K562 (cell line): ENCODE measurements at regions not wholly inside any gene's neighbourhood (a gene's known extent, or its start where the extent isn't known, plus 50 kb on each side); places are given as distances from the start of the nearest gene placed in this dataset.
A peak's percentile ranks its signal among the peaks of the same experiment; 100 is the strongest.

Experiments used
- ETV1 ChIP-seq: fragments of 450-650 bp; conservative IDR thresholded peaks from 2 replicates; pipeline ENCODE4 v1.6.1; 2016; ENCODE audit warnings: missing genetic modification characterization, control low read depth, low read depth, missing compliant biosample characterization
- GATA2 ChIP-seq: sonication (generic); formaldehyde crosslinking; IDR thresholded peaks from 2 replicates; pipeline ENCODE4 v1.4.0; 2020; ENCODE audit warnings: mild to moderate bottlenecking, missing genetic modification reagents
- ILK ChIP-seq: fragments of 450-650 bp; IDR thresholded peaks from 2 replicates; pipeline ENCODE4 v1.6.1; 2016; ENCODE audit warnings: missing genetic modification characterization, low read depth, mild to moderate bottlenecking, missing compliant biosample characterization, moderate library complexity, borderline replicate concordance
- KDM2B ChIP-seq: fragments of 250-450 bp; sonication (Bioruptor Pico); IDR thresholded peaks from 2 replicates; pipeline ENCODE4 v1.8.0; 2021; ENCODE audit warnings: mild to moderate bottlenecking, moderate library complexity
- KLF16 ChIP-seq: IDR thresholded peaks from 2 replicates; pipeline ENCODE4 v1.6.1; 2016; ENCODE audit warnings: antibody characterized with exemption
- PTTG1 ChIP-seq: fragments of 450-650 bp; IDR thresholded peaks from 2 replicates; pipeline ENCODE4 v1.6.1; 2016; ENCODE audit warnings: low read depth, mild to moderate bottlenecking, missing genetic modification characterization, missing compliant biosample characterization
- PURB ChIP-seq: sonication (generic); formaldehyde crosslinking; IDR thresholded peaks from 2 replicates; pipeline ENCODE4 v1.9.0; 2021; ENCODE audit warnings: low read depth, mild to moderate bottlenecking, missing genetic modification reagents
- SMAD2 ChIP-seq: fragments of 150-350 bp; IDR thresholded peaks from 2 replicates; pipeline ENCODE4 v1.6.1; 2014; ENCODE audit warnings: low read depth, mild to moderate bottlenecking, low read length
- TAF15 ChIP-seq: fragments of 200-400 bp; formaldehyde crosslinking; IDR thresholded peaks from 2 replicates; pipeline ENCODE4 v1.6.1; 2017; ENCODE audit warnings: mild to moderate bottlenecking, low read depth, low read length, moderate library complexity
- ZNF707 ChIP-seq: fragments of 250-450 bp; sonication (Bioruptor Pico); conservative IDR thresholded peaks from 2 replicates; pipeline ENCODE4 v1.8.0; 2022; ENCODE audit warnings: inconsistent platforms, mild to moderate bottlenecking, moderate library complexity
- ZNF76 ChIP-seq: fragments of 250-450 bp; sonication (Bioruptor Pico); IDR thresholded peaks from 2 replicates; pipeline ENCODE4 v1.4.0; 2020; ENCODE audit warnings: mild to moderate bottlenecking, moderate library complexity, borderline replicate concordance
- TF ChIP-seq, protein P1 (sequence below): sonication (generic); formaldehyde crosslinking; IDR thresholded peaks from 2 replicates; pipeline ENCODE4 v1.9.0; 2022; ENCODE audit warnings: mild to moderate bottlenecking, missing genetic modification reagents
- TF ChIP-seq, protein P2 (sequence below): IDR thresholded peaks from 2 replicates; pipeline ENCODE4 v1.6.1; 2011; ENCODE audit not compliant: insufficient read length; ENCODE audit errors: extremely low read depth
- TF ChIP-seq, protein P3 (sequence below): fragments of 450-650 bp; IDR thresholded peaks from 2 replicates; pipeline ENCODE4 v1.6.1; 2014; ENCODE audit warnings: low read depth, mild to moderate bottlenecking, moderate library complexity, borderline replicate concordance
- TF ChIP-seq, protein P4 (sequence below): IDR thresholded peaks from 2 replicates; pipeline ENCODE4 v1.6.1; 2012; ENCODE audit warnings: low read depth, low read length, improper control_type of control experiment, borderline replicate concordance
- TF ChIP-seq, protein P5 (sequence below), 2 experiments: IDR thresholded peaks; 2 replicates each; pipeline ENCODE4 v1.6.1; 2011; ENCODE audit warnings: borderline replicate concordance in 1 of 2, control low read depth in 1 of 2, low read depth in 1 of 2, low read length in 1 of 2, mild to moderate bottlenecking in 1 of 2, mixed read lengths in 1 of 2, moderate library complexity in 1 of 2; ENCODE audit not compliant: insufficient read depth in 1 of 2, insufficient read length in 1 of 2, poor library complexity in 1 of 2, severe bottlenecking in 1 of 2; ENCODE audit errors: extremely low read depth in 1 of 2
- TF ChIP-seq, protein P6 (sequence below): sonication (generic); formaldehyde crosslinking; IDR thresholded peaks from 2 replicates; pipeline ENCODE4 v1.8.1; 2022; ENCODE audit warnings: missing genetic modification reagents

DNA sequence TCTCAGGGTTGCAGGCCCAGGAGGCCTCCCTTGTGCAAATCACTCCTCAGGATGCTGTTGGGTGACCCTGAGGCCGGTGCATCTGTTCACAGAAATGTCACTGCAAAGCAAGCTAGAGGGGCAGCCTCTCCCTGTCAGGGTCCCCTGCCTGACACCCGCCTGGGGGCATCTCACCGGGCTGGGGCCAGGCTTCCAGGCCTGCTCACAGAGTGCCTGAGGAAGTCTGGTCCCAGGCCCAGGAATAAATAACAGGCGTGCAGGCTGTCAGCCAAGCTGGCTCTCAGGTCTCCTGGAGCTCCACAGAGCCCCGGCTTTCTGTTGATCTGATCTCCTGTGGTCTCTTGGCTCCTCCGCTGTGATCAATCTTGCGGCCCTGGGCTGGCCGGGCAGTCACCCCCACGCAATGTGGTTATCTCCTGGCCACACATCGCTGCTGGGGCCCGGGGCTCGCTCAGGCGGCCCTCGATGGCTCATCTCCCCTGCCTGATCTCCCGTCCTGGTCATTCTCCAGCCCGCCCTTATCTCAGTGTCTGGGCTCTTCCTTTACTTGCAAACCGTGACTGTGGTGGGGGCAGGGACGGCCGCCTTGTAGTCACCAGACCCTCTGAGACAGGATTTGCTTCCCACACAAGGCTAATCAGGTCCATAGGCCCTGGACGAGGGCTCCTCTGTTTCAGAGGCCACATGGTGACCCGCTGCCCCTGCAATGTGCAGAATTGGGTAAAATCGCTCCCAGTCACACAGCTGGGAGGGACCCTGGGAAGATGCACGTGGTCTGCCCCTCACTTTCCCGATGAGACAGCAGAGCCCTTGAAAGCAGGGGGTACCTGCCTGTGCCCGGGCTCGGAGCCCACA, 231.2 kb upstream of the GSE1 start (continued):
- TF ChIP-seq ILK (tag) (no peak), KDM2B (CRISPR knock-in tag) (peak; percentile 61; the same call in 1 of the 2 replicates), ETV1 (tag) (peak; percentile 90), ZNF707 (CRISPR knock-in tag) (no peak), SMAD2 (no peak), TAF15 (0 out of 2 replicates have a peak, but pooled peaks have one; percentile 26), GATA2 (CRISPR knock-in tag) (peak; percentile 100), KLF16 (peak; percentile 99), PURB (CRISPR knock-in tag) (no peak), ZNF76 (CRISPR knock-in tag) (no peak), PTTG1 (no peak)
- TF ChIP-seq, protein P1, sequence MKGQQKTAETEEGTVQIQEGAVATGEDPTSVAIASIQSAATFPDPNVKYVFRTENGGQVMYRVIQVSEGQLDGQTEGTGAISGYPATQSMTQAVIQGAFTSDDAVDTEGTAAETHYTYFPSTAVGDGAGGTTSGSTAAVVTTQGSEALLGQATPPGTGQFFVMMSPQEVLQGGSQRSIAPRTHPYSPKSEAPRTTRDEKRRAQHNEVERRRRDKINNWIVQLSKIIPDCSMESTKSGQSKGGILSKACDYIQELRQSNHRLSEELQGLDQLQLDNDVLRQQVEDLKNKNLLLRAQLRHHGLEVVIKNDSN, result no peak
- TF ChIP-seq, protein P2, sequence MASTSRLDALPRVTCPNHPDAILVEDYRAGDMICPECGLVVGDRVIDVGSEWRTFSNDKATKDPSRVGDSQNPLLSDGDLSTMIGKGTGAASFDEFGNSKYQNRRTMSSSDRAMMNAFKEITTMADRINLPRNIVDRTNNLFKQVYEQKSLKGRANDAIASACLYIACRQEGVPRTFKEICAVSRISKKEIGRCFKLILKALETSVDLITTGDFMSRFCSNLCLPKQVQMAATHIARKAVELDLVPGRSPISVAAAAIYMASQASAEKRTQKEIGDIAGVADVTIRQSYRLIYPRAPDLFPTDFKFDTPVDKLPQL, result no peak
- TF ChIP-seq, protein P3, sequence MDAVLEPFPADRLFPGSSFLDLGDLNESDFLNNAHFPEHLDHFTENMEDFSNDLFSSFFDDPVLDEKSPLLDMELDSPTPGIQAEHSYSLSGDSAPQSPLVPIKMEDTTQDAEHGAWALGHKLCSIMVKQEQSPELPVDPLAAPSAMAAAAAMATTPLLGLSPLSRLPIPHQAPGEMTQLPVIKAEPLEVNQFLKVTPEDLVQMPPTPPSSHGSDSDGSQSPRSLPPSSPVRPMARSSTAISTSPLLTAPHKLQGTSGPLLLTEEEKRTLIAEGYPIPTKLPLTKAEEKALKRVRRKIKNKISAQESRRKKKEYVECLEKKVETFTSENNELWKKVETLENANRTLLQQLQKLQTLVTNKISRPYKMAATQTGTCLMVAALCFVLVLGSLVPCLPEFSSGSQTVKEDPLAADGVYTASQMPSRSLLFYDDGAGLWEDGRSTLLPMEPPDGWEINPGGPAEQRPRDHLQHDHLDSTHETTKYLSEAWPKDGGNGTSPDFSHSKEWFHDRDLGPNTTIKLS, result peak; percentile 74
- TF ChIP-seq, protein P4, sequence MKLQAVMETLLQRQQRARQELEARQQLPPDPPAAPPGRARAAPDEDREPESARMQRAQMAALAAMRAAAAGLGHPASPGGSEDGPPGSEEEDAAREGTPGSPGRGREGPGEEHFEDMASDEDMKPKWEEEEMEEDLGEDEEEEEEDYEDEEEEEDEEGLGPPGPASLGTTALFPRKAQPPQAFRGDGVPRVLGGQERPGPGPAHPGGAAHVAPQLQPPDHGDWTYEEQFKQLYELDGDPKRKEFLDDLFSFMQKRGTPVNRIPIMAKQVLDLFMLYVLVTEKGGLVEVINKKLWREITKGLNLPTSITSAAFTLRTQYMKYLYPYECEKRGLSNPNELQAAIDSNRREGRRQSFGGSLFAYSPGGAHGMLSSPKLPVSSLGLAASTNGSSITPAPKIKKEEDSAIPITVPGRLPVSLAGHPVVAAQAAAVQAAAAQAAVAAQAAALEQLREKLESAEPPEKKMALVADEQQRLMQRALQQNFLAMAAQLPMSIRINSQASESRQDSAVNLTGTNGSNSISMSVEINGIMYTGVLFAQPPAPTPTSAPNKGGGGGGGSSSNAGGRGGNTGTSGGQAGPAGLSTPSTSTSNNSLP, result 0 out of 2 replicates have a peak, but pooled peaks have one; percentile 65
- TF ChIP-seq, protein P5, sequence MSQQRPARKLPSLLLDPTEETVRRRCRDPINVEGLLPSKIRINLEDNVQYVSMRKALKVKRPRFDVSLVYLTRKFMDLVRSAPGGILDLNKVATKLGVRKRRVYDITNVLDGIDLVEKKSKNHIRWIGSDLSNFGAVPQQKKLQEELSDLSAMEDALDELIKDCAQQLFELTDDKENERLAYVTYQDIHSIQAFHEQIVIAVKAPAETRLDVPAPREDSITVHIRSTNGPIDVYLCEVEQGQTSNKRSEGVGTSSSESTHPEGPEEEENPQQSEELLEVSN (IDR thresholded peaks at IDR 0.05; ENCODE audit: borderline replicate concordance in 1 of 2, extremely low read depth in 1 of 2, insufficient read depth in 1 of 2, insufficient read length in 1 of 2, low read depth in 1 of 2, low read length in 1 of 2, poor library complexity in 1 of 2, severe bottlenecking in 1 of 2), result peak; percentile 86 to 89
- TF ChIP-seq, protein P6, sequence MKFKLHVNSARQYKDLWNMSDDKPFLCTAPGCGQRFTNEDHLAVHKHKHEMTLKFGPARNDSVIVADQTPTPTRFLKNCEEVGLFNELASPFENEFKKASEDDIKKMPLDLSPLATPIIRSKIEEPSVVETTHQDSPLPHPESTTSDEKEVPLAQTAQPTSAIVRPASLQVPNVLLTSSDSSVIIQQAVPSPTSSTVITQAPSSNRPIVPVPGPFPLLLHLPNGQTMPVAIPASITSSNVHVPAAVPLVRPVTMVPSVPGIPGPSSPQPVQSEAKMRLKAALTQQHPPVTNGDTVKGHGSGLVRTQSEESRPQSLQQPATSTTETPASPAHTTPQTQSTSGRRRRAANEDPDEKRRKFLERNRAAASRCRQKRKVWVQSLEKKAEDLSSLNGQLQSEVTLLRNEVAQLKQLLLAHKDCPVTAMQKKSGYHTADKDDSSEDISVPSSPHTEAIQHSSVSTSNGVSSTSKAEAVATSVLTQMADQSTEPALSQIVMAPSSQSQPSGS (CRISPR knock-in tag), result no peak
